ENCODE measurements at regions not wholly inside any gene's neighbourhood (a gene's known extent, or its start where the extent isn't known, plus 50 kb on each side); places are given as distances from the start of the nearest gene placed in this dataset.
"Not testable (repeated sequence)": the region's sequence is repeated elsewhere in the genome, so short reads cannot be mapped to it uniquely, and the experiment has no call there.

- Mint-ChIP-seq H3K27ac (no peak overlapping the region), H3K27me3 (no peaks in the 10 kb centered on the region), H3K9me3 (peaks cover 3% of the 10 kb centered on the region), H3K36me3 (ENCODE audit: low read depth) (no peaks in the 10 kb centered on the region), H3K4me3 (no peak overlapping the region), H3K4me1 (no peaks in the 10 kb centered on the region)
- ATAC-seq (replicated peaks): no peak
Measured at GRCh38 chr1:104630567-104631149, 881.0 kb downstream of the AMY1C start.

- H3K9me3 Mint-ChIP-seq: peaks cover 5% of the 10 kb centered on the region
- no peaks in the 10 kb centered on the region for H3K4me1 Mint-ChIP-seq
- no peak overlapping the region for H3K27ac Mint-ChIP-seq
- H3K36me3 Mint-ChIP-seq (ENCODE audit: low read depth): no peaks in the 10 kb centered on the region
- H3K4me3 Mint-ChIP-seq: no peak overlapping the region
- no peaks in the 10 kb centered on the region for H3K27me3 Mint-ChIP-seq
- ATAC-seq (replicated peaks): no peak
Measured at GRCh38 chr1:104636581-104636980, 886.9 kb downstream of the AMY1C start.

GRCh38 chr1:104646233-104646632 is 896.5 kb downstream of the AMY1C start:
- Mint-ChIP-seq H3K27me3 (no peaks in the 10 kb centered on the region), H3K27ac (no peak overlapping the region), H3K9me3 (peaks cover 4% of the 10 kb centered on the region), H3K4me3 (no peak overlapping the region), H3K36me3 (ENCODE audit: low read depth) (no peaks in the 10 kb centered on the region), H3K4me1 (no peaks in the 10 kb centered on the region)
- no peak for ATAC-seq (replicated peaks)

GRCh38 chr1:104648269-104648691 is 898.6 kb downstream of the AMY1C start:
- H3K27me3 Mint-ChIP-seq: no peaks in the 10 kb centered on the region
- no peak overlapping the region for H3K4me3 Mint-ChIP-seq
- H3K27ac Mint-ChIP-seq: no peak overlapping the region
- H3K4me1 Mint-ChIP-seq: no peaks in the 10 kb centered on the region
- H3K36me3 Mint-ChIP-seq (ENCODE audit: low read depth): no peaks in the 10 kb centered on the region
- H3K9me3 Mint-ChIP-seq: peaks cover 4% of the 10 kb centered on the region
- ATAC-seq (replicated peaks): no peak

- not testable (repeated sequence) for H3K4me1 Mint-ChIP-seq; ATAC-seq (replicated peaks); H3K9me3 Mint-ChIP-seq; H3K36me3 Mint-ChIP-seq (ENCODE audit: low read depth); H3K27me3 Mint-ChIP-seq; H3K4me3 Mint-ChIP-seq; H3K27ac Mint-ChIP-seq
Measured at GRCh38 chr1:104664374-104664773, 914.7 kb downstream of the AMY1C start.

GRCh38 chr1:104665300-104665699 is 915.6 kb downstream of the AMY1C start:
- no peak overlapping the region for H3K4me3 Mint-ChIP-seq
- no peak overlapping the region for H3K27ac Mint-ChIP-seq
- no peaks in the 10 kb centered on the region for H3K36me3 Mint-ChIP-seq (ENCODE audit: low read depth)
- peaks cover 9% of the 10 kb centered on the region for H3K9me3 Mint-ChIP-seq
- no peaks in the 10 kb centered on the region for H3K4me1 Mint-ChIP-seq
- H3K27me3 Mint-ChIP-seq: no peaks in the 10 kb centered on the region
- no peak for ATAC-seq (replicated peaks)

- Mint-ChIP-seq H3K9me3 (peaks cover 4% of the 10 kb centered on the region), H3K36me3 (ENCODE audit: low read depth) (no peaks in the 10 kb centered on the region), H3K27ac (no peak overlapping the region), H3K4me3 (no peak overlapping the region), H3K4me1 (no peaks in the 10 kb centered on the region), H3K27me3 (no peaks in the 10 kb centered on the region)
- no peak for ATAC-seq (replicated peaks)
Measured at GRCh38 chr1:104671684-104672353, 922.1 kb downstream of the AMY1C start.

- Mint-ChIP-seq H3K27me3 (no peaks in the 10 kb centered on the region), H3K36me3 (ENCODE audit: low read depth) (no peaks in the 10 kb centered on the region), H3K9me3 (peaks cover 25% of the 10 kb centered on the region), H3K4me3 (no peak overlapping the region), H3K4me1 (no peaks in the 10 kb centered on the region), H3K27ac (no peak overlapping the region)
- ATAC-seq (replicated peaks): no peak
Measured at GRCh38 chr1:104699433-104699832, 949.7 kb downstream of the AMY1C start.

GRCh38 chr1:104702731-104703130 is 953.0 kb downstream of the AMY1C start:
- H3K4me3 Mint-ChIP-seq: no peak overlapping the region
- H3K27me3 Mint-ChIP-seq: no peaks in the 10 kb centered on the region
- no peak overlapping the region for H3K27ac Mint-ChIP-seq
- H3K36me3 Mint-ChIP-seq (ENCODE audit: low read depth): no peaks in the 10 kb centered on the region
- H3K4me1 Mint-ChIP-seq: peaks cover 6% of the 10 kb centered on the region
- ATAC-seq (replicated peaks): no peak
- peaks cover 23% of the 10 kb centered on the region for H3K9me3 Mint-ChIP-seq

GRCh38 chr1:104706631-104707147 is 957.0 kb downstream of the AMY1C start:
- H3K4me1 Mint-ChIP-seq: peaks cover 6% of the 10 kb centered on the region
- H3K4me3 Mint-ChIP-seq: peak overlapping the region; percentile 22
- no peak overlapping the region for H3K27ac Mint-ChIP-seq
- H3K27me3 Mint-ChIP-seq: no peaks in the 10 kb centered on the region
- no peaks in the 10 kb centered on the region for H3K36me3 Mint-ChIP-seq (ENCODE audit: low read depth)
- no peak for ATAC-seq (replicated peaks)
- H3K9me3 Mint-ChIP-seq: peaks cover 19% of the 10 kb centered on the region

GRCh38 chr1:104718752-104719151 is 969.1 kb downstream of the AMY1C start:
- no peaks in the 10 kb centered on the region for H3K4me1 Mint-ChIP-seq
- no peak overlapping the region for H3K4me3 Mint-ChIP-seq
- H3K9me3 Mint-ChIP-seq: peaks cover 18% of the 10 kb centered on the region
- ATAC-seq (replicated peaks): no peak
- no peaks in the 10 kb centered on the region for H3K27me3 Mint-ChIP-seq
- no peak overlapping the region for H3K27ac Mint-ChIP-seq
- H3K36me3 Mint-ChIP-seq (ENCODE audit: low read depth): no peaks in the 10 kb centered on the region

- Mint-ChIP-seq H3K36me3 (ENCODE audit: low read depth) (no peaks in the 10 kb centered on the region), H3K4me1 (no peaks in the 10 kb centered on the region), H3K27ac (no peak overlapping the region), H3K27me3 (no peaks in the 10 kb centered on the region), H3K9me3 (peaks cover 17% of the 10 kb centered on the region), H3K4me3 (no peak overlapping the region)
- ATAC-seq (replicated peaks): no peak
Measured at GRCh38 chr1:104720741-104721140, 971.0 kb downstream of the AMY1C start.

- no peak for ATAC-seq (replicated peaks)
- no peaks in the 10 kb centered on the region for H3K27me3 Mint-ChIP-seq
- no peaks in the 10 kb centered on the region for H3K4me1 Mint-ChIP-seq
- H3K36me3 Mint-ChIP-seq (ENCODE audit: low read depth): no peaks in the 10 kb centered on the region
- H3K4me3 Mint-ChIP-seq: no peak overlapping the region
- no peak overlapping the region for H3K27ac Mint-ChIP-seq
- H3K9me3 Mint-ChIP-seq: peaks cover 11% of the 10 kb centered on the region
Measured at GRCh38 chr1:104726917-104727316, 977.2 kb downstream of the AMY1C start.

- no peak for ATAC-seq (replicated peaks)
- Mint-ChIP-seq H3K27me3 (no peaks in the 10 kb centered on the region), H3K9me3 (peaks cover 15% of the 10 kb centered on the region), H3K4me1 (no peaks in the 10 kb centered on the region), H3K27ac (no peak overlapping the region), H3K36me3 (ENCODE audit: low read depth) (no peaks in the 10 kb centered on the region), H3K4me3 (no peak overlapping the region)
Measured at GRCh38 chr1:104733866-104734265, 984.2 kb downstream of the AMY1C start.

- H3K4me3 Mint-ChIP-seq: no peak overlapping the region
- no peaks in the 10 kb centered on the region for H3K4me1 Mint-ChIP-seq
- H3K9me3 Mint-ChIP-seq: peaks cover 8% of the 10 kb centered on the region
- no peak overlapping the region for H3K27ac Mint-ChIP-seq
- H3K36me3 Mint-ChIP-seq (ENCODE audit: low read depth): no peaks in the 10 kb centered on the region
- H3K27me3 Mint-ChIP-seq: no peaks in the 10 kb centered on the region
- ATAC-seq (replicated peaks): no peak
Measured at GRCh38 chr1:104745875-104746274, 996.2 kb downstream of the AMY1C start.

Data from activated T-helper 17 cell treated with anti-CD3 and anti-CD28 coated beads, Interleukin-2, amount 50 U/mL, for 72 hours (primary cell).